Neural cell (in vitro differentiated cells): ENCODE measurements at regions not wholly inside any gene's neighbourhood (a gene's known extent, or its start where the extent isn't known, plus 50 kb on each side); places are given as distances from the start of the nearest gene placed in this dataset.

Experiments
- H2AFZ ChIP-seq: fragments of 200-600, 300-800 bp; sonication (generic), shearing (Covaris generic); 2 replicates; pipeline ENCODE4 v1.6.0; 2014; ENCODE audit warnings: low read depth, mild to moderate bottlenecking, antibody characterized with exemption, low read length, moderate library complexity
- H3F3A ChIP-seq: fragments of 200-600 bp; shearing (Covaris generic); 2 replicates; pipeline ENCODE4 v1.6.1; 2016; ENCODE audit warnings: mild to moderate bottlenecking, moderate library complexity, mixed read lengths, antibody characterized with exemption, low read length; ENCODE audit not compliant: insufficient read depth, poor library complexity, severe bottlenecking
- H3K27ac ChIP-seq: fragments of 200-600, 300-800 bp; sonication (generic), shearing (Covaris generic); 2 replicates; pipeline ENCODE4 v1.5.1; 2014; ENCODE audit warnings: mild to moderate bottlenecking, low read length, moderate library complexity
- H3K27me3 ChIP-seq: fragments of 300-800, 200-600 bp; sonication (generic), shearing (Covaris generic); 2 replicates; pipeline ENCODE4 v1.6.0; 2014; ENCODE audit warnings: mild to moderate bottlenecking, low read depth, low read length, moderate library complexity; ENCODE audit not compliant: insufficient read depth
- H3K36me3 ChIP-seq: fragments of 300-800, 200-600 bp; sonication (generic), shearing (Covaris generic); 2 replicates; pipeline ENCODE4 v1.5.1; 2014; ENCODE audit warnings: mild to moderate bottlenecking, antibody characterized with exemption, low read length, moderate library complexity; ENCODE audit not compliant: insufficient read depth
- H3K4me2 ChIP-seq: fragments of 300-800, 200-600 bp; sonication (generic), shearing (Covaris generic); 2 replicates; pipeline ENCODE4 v1.6.0; 2014; ENCODE audit warnings: mild to moderate bottlenecking, low read length
- H3K4me3 ChIP-seq: fragments of 300-800, 200-600 bp; sonication (generic), shearing (Covaris generic); 2 replicates; pipeline ENCODE4 v1.5.1; 2014; ENCODE audit warnings: mild to moderate bottlenecking, low read length, moderate library complexity
- H3K79me2 ChIP-seq: fragments of 200-600 bp; shearing (Covaris generic); replicated peaks from 2 replicates; pipeline ENCODE4 v1.6.0; 2014; ENCODE audit warnings: mild to moderate bottlenecking, low read length, moderate library complexity; ENCODE audit not compliant: insufficient read depth
- H3K9ac ChIP-seq: fragments of 300-800, 200-600 bp; sonication (generic), shearing (Covaris generic); 2 replicates; pipeline ENCODE4 v1.6.1; 2016; ENCODE audit warnings: mild to moderate bottlenecking, low read length, mixed read lengths
- H3K9me2 ChIP-seq: fragments of 200-600 bp; shearing (Covaris generic); 2 replicates; pipeline ENCODE4 v1.6.1; 2016; ENCODE audit warnings: mild to moderate bottlenecking, low read length, mixed read lengths; ENCODE audit not compliant: insufficient read depth
- H3K9me3 ChIP-seq: fragments of 200-600, 300-800 bp; sonication (generic), shearing (Covaris generic); 2 replicates; pipeline ENCODE4 v1.6.1; 2016; ENCODE audit warnings: mild to moderate bottlenecking, mixed run types, low read length, moderate library complexity, mixed read lengths
- H4K20me1 ChIP-seq: fragments of 200-600 bp; shearing (Covaris generic); 2 replicates; pipeline ENCODE4 v1.6.1; 2016; ENCODE audit warnings: mild to moderate bottlenecking, mixed run types; ENCODE audit not compliant: insufficient read depth
- EP300 ChIP-seq: fragments of 450-650 bp; conservative IDR thresholded peaks from 2 replicates; pipeline ENCODE4 v1.6.1; 2014; ENCODE audit warnings: antibody characterized with exemption, mild to moderate bottlenecking, moderate library complexity; ENCODE audit not compliant: poor library complexity, severe bottlenecking
- EZH2 ChIP-seq: fragments of 200-600, 300-800 bp; shearing (Covaris generic), sonication (generic); IDR thresholded peaks from 2 replicates; pipeline ENCODE4 v1.6.1; 2014; ENCODE audit warnings: antibody characterized with exemption, low read length, borderline replicate concordance, mild to moderate bottlenecking; ENCODE audit not compliant: insufficient read depth, poor library complexity, severe bottlenecking
- MXI1 ChIP-seq: fragments of 450-650 bp; conservative IDR thresholded peaks from 2 replicates; pipeline ENCODE4 v1.6.1; 2014; ENCODE audit warnings: antibody characterized with exemption, mild to moderate bottlenecking; ENCODE audit not compliant: poor library complexity, severe bottlenecking
- POLR2AphosphoS5 ChIP-seq: IDR thresholded peaks from 2 replicates; pipeline ENCODE4 v1.6.1; 2012
- RAD21 ChIP-seq: fragments of 450-650 bp; conservative IDR thresholded peaks from 2 replicates; pipeline ENCODE4 v1.6.1; 2014; ENCODE audit warnings: antibody characterized with exemption, mild to moderate bottlenecking, moderate library complexity
- SMC3 ChIP-seq: fragments of 450-650 bp; conservative IDR thresholded peaks from 2 replicates; pipeline ENCODE4 v1.6.1; 2014; ENCODE audit warnings: antibody characterized with exemption, mild to moderate bottlenecking, moderate library complexity; ENCODE audit not compliant: poor library complexity
- TAF1 ChIP-seq: IDR thresholded peaks from 2 replicates; pipeline ENCODE4 v1.6.1; 2012; ENCODE audit warnings: low read depth
- TF ChIP-seq, protein P1 (sequence below): fragments of 450-650 bp; IDR thresholded peaks from 2 replicates; pipeline ENCODE4 v1.5.1; 2014; ENCODE audit warnings: antibody characterized with exemption, mild to moderate bottlenecking, moderate library complexity; ENCODE audit not compliant: poor library complexity, severe bottlenecking
- TF ChIP-seq, protein P2 (sequence below): IDR thresholded peaks from 2 replicates; pipeline ENCODE4 v1.6.1; 2012; ENCODE audit warnings: borderline replicate concordance

GRCh38 chr10:126729314-126729870 is 58.9 kb upstream of the C10orf90 start:
- no peak overlapping the region for H3K9ac ChIP-seq
- no peak overlapping the region for H2AFZ ChIP-seq
- TF ChIP-seq EZH2 (no peak), MXI1 (no peak), EP300 (no peak), SMC3 (no peak), RAD21 (no peak), TAF1 (no peak), POLR2AphosphoS5 (no peak)
- TF ChIP-seq, protein P1, sequence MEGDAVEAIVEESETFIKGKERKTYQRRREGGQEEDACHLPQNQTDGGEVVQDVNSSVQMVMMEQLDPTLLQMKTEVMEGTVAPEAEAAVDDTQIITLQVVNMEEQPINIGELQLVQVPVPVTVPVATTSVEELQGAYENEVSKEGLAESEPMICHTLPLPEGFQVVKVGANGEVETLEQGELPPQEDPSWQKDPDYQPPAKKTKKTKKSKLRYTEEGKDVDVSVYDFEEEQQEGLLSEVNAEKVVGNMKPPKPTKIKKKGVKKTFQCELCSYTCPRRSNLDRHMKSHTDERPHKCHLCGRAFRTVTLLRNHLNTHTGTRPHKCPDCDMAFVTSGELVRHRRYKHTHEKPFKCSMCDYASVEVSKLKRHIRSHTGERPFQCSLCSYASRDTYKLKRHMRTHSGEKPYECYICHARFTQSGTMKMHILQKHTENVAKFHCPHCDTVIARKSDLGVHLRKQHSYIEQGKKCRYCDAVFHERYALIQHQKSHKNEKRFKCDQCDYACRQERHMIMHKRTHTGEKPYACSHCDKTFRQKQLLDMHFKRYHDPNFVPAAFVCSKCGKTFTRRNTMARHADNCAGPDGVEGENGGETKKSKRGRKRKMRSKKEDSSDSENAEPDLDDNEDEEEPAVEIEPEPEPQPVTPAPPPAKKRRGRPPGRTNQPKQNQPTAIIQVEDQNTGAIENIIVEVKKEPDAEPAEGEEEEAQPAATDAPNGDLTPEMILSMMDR: no peak
- TF ChIP-seq, protein P2, sequence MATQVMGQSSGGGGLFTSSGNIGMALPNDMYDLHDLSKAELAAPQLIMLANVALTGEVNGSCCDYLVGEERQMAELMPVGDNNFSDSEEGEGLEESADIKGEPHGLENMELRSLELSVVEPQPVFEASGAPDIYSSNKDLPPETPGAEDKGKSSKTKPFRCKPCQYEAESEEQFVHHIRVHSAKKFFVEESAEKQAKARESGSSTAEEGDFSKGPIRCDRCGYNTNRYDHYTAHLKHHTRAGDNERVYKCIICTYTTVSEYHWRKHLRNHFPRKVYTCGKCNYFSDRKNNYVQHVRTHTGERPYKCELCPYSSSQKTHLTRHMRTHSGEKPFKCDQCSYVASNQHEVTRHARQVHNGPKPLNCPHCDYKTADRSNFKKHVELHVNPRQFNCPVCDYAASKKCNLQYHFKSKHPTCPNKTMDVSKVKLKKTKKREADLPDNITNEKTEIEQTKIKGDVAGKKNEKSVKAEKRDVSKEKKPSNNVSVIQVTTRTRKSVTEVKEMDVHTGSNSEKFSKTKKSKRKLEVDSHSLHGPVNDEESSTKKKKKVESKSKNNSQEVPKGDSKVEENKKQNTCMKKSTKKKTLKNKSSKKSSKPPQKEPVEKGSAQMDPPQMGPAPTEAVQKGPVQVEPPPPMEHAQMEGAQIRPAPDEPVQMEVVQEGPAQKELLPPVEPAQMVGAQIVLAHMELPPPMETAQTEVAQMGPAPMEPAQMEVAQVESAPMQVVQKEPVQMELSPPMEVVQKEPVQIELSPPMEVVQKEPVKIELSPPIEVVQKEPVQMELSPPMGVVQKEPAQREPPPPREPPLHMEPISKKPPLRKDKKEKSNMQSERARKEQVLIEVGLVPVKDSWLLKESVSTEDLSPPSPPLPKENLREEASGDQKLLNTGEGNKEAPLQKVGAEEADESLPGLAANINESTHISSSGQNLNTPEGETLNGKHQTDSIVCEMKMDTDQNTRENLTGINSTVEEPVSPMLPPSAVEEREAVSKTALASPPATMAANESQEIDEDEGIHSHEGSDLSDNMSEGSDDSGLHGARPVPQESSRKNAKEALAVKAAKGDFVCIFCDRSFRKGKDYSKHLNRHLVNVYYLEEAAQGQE: no peak
- no peaks in the 10 kb centered on the region for H3F3A ChIP-seq
- H3K27ac ChIP-seq: no peak overlapping the region
- H4K20me1 ChIP-seq: no peaks in the 10 kb centered on the region
- no peak overlapping the region for H3K4me3 ChIP-seq
- H3K27me3 ChIP-seq: no peaks in the 10 kb centered on the region
- no peaks in the 10 kb centered on the region for H3K36me3 ChIP-seq
- no peaks in the 10 kb centered on the region for H3K9me2 ChIP-seq
- H3K4me2 ChIP-seq: no peak overlapping the region
- H3K79me2 ChIP-seq: no peaks in the 10 kb centered on the region
- peaks cover 5% of the 10 kb centered on the region for H3K9me3 ChIP-seq

- Histone ChIP-seq H3K36me3 (no peaks in the 10 kb centered on the region), H3K4me2 (no peak overlapping the region), H3F3A (no peaks in the 10 kb centered on the region), H2AFZ (no peak overlapping the region), H3K27me3 (no peaks in the 10 kb centered on the region), H4K20me1 (no peaks in the 10 kb centered on the region), H3K9me2 (no peaks in the 10 kb centered on the region), H3K27ac (no peak overlapping the region), H3K4me3 (no peak overlapping the region), H3K9ac (no peak overlapping the region), H3K9me3 (peaks cover 5% of the 10 kb centered on the region), H3K79me2 (no peaks in the 10 kb centered on the region)
- no peak for TF ChIP-seq RAD21
- no peak for TF ChIP-seq SMC3
- no peak for TF ChIP-seq EZH2
- TF ChIP-seq, protein P1: no peak
- TF ChIP-seq TAF1: no peak
Observed at GRCh38 chr10:126730856-126731609, 60.5 kb upstream of the C10orf90 start.
